ENCODE measurements at regions not wholly inside any gene's neighbourhood (a gene's known extent, or its start where the extent isn't known, plus 50 kb on each side); places are given as distances from the start of the nearest gene placed in this dataset.

- TF ChIP-seq EP300 (IDR thresholded peaks at IDR 0.05) (no peak), POLR2A (IDR thresholded peaks at IDR 0.05) (no peak)
- TF ChIP-seq, protein P1, sequence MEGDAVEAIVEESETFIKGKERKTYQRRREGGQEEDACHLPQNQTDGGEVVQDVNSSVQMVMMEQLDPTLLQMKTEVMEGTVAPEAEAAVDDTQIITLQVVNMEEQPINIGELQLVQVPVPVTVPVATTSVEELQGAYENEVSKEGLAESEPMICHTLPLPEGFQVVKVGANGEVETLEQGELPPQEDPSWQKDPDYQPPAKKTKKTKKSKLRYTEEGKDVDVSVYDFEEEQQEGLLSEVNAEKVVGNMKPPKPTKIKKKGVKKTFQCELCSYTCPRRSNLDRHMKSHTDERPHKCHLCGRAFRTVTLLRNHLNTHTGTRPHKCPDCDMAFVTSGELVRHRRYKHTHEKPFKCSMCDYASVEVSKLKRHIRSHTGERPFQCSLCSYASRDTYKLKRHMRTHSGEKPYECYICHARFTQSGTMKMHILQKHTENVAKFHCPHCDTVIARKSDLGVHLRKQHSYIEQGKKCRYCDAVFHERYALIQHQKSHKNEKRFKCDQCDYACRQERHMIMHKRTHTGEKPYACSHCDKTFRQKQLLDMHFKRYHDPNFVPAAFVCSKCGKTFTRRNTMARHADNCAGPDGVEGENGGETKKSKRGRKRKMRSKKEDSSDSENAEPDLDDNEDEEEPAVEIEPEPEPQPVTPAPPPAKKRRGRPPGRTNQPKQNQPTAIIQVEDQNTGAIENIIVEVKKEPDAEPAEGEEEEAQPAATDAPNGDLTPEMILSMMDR (IDR thresholded peaks at IDR 0.05) = no peak
- H3K36me3 ChIP-seq = no peaks in the 10 kb centered on the region
- WGBS, 2 donors = 88 to 90% methylated on average over 1 of the region's 1 CpG
- no peak for DNase-seq (ENCODE audit: low spot score in 2 of 2)
- peaks cover 0 to 16% (median 4%) of the 10 kb centered on the region in 4 donors for H3K9me3 ChIP-seq
- H3K4me3 ChIP-seq = no peak overlapping the region
- no peaks in the 10 kb centered on the region for H3K27me3 ChIP-seq
- H3K27ac ChIP-seq = no peak overlapping the region
- no peaks in the 10 kb centered on the region for H3K4me1 ChIP-seq
Observed at GRCh38 chr1:193658691-193659090, 472.3 kb upstream of the B3GALT2 start.

DNA sequence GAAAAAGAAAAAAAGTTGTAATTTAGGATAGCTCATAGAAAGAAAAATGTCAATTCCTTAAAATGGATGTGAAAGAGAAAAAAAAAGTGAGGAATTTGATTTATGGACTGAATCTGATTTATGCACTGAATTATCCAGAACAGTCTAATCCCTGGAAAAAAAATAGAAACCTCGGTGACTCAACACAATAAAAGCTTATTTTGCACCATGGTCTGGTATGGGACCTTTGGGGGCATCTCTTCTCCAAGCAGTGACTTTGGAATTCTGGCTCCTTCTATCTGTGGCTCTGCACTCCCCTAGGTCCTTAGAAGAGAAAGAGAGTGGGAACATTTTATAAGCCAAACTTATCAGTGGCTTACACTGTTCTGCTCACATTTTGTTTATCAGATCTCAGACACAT, 471.7 kb upstream of the B3GALT2 start:
- TF ChIP-seq EP300 (IDR thresholded peaks at IDR 0.05) = no peak
- Histone ChIP-seq H3K4me3 (no peak overlapping the region), H3K27me3 (no peaks in the 10 kb centered on the region), H3K36me3 (no peaks in the 10 kb centered on the region), H3K27ac (no peak overlapping the region), H3K4me1 (no peaks in the 10 kb centered on the region), H3K9me3 (peaks cover 0 to 22% (median 5%) of the 10 kb centered on the region in 4 donors)
- WGBS, 2 donors = 38 to 48% methylated on average over 1 of the region's 1 CpG
- no peak for DNase-seq (ENCODE audit: low spot score in 2 of 2)

DNA sequence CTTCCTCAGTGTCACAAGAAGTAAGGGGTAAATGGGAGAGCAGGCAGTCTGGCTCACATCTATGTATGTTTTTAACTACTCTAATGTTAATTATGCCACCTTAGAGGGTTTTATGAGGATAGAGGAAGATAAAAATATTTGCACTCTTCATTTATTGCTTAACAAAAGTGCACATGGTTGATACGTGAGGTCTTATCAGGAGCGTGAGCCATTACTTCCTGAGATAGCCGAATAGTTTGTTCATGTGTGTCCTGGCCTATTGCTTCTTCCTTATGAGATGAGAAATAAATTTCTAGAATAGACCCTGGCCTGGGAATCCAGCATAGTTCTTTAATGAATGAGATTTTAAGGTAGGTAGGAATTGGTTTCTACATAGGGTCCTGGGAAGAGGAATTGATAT, 471.1 kb upstream of the B3GALT2 start:
- Histone ChIP-seq H3K9me3 (peaks cover 0 to 26% (median 5%) of the 10 kb centered on the region in 4 donors), H3K27me3 (no peaks in the 10 kb centered on the region), H3K27ac (no peak overlapping the region), H3K4me3 (no peak overlapping the region), H3K36me3 (no peaks in the 10 kb centered on the region), H3K4me1 (no peaks in the 10 kb centered on the region)
- no peak for TF ChIP-seq POLR2A (IDR thresholded peaks at IDR 0.05)
- TF ChIP-seq EP300 (IDR thresholded peaks at IDR 0.05) = no peak
- TF ChIP-seq, protein P1 (IDR thresholded peaks at IDR 0.05) = no peak
- no peak for DNase-seq (ENCODE audit: low spot score in 2 of 2)
- 96 to 97% methylated on average over 3 of the region's 3 CpGs for WGBS, 2 donors

DNA sequence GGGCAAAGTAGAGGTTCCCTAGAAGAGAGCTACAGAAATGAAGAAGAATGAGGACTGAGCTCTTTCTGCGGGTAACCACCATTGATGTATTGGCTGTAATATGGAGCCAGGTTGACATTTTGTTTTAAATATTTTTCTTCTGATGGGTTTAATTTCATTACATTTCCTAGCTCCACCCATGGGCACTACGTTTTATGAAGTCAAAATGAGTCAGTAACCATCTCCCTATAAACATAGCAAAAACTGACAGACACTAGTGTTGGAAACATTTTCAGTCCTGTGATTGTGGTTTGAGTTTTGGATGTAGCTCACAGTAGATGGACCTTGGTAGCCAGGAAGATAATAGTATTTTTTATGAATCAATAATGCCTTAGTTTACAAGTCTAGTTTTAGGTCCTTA, 470.4 kb upstream of the B3GALT2 start:
- DNase-seq (ENCODE audit: low spot score in 2 of 2) = no peak
- Histone ChIP-seq H3K36me3 (no peaks in the 10 kb centered on the region), H3K27me3 (no peaks in the 10 kb centered on the region), H3K4me1 (no peaks in the 10 kb centered on the region), H3K27ac (no peak overlapping the region), H3K4me3 (no peak overlapping the region), H3K9me3 (peaks cover 0 to 29% (median 5%) of the 10 kb centered on the region in 4 donors)
- TF ChIP-seq POLR2A (IDR thresholded peaks at IDR 0.05) (no peak), EP300 (IDR thresholded peaks at IDR 0.05) (no peak)
- WGBS, 2 donors = 82 to 84% methylated on average over 2 of the region's 2 CpGs

- Histone ChIP-seq H3K27me3 (no peaks in the 10 kb centered on the region), H3K4me1 (no peaks in the 10 kb centered on the region), H3K36me3 (no peaks in the 10 kb centered on the region), H3K9me3 (peaks cover 0 to 37% (median 5%) of the 10 kb centered on the region in 4 donors), H3K27ac (no peak overlapping the region), H3K4me3 (no peak overlapping the region)
- TF ChIP-seq EP300 (IDR thresholded peaks at IDR 0.05) (no peak), POLR2A (IDR thresholded peaks at IDR 0.05) (no peak)
- TF ChIP-seq, protein P1 (IDR thresholded peaks at IDR 0.05) = no peak
- DNase-seq (ENCODE audit: low spot score in 2 of 2) = no peak
- 84 to 88% methylated on average over 2 of the region's 2 CpGs for WGBS, 2 donors
Observed at GRCh38 chr1:193654951-193655735, 468.7 kb upstream of the B3GALT2 start.

DNA sequence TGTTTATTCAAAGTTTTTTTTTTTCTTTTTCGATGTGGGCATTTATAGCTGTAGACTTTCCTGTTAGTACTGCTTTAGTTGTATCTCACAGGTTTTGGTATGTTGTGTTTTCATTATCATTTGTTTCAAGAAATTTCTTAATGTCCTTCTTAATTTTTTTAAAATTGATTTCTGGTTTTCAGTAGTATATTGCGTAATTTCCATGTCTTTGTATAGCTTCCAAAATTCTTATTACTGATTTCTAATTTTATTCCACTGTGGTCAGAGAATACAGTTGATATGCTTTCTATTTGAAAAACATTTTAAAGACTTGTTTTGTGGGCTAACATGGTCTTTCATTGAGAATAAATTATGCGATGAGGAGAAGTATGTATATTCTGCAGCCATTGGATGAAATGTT, 463.2 kb upstream of the B3GALT2 start:
- TF ChIP-seq, protein P1 (IDR thresholded peaks at IDR 0.05) = no peak
- TF ChIP-seq EP300 (IDR thresholded peaks at IDR 0.05) = no peak
- TF ChIP-seq POLR2A (IDR thresholded peaks at IDR 0.05) = no peak
- Histone ChIP-seq H3K4me1 (no peaks in the 10 kb centered on the region), H3K27me3 (no peaks in the 10 kb centered on the region), H3K4me3 (no peak overlapping the region), H3K36me3 (no peaks in the 10 kb centered on the region), H3K9me3 (peaks cover 0 to 42% (median 5%) of the 10 kb centered on the region in 4 donors), H3K27ac (no peak overlapping the region)
- 62 to 97% methylated on average over 3 of the region's 3 CpGs for WGBS, 2 donors
- DNase-seq (ENCODE audit: low spot score in 2 of 2) = no peak
